Left renal pelvis (tissue), 4 donors: ENCODE measurements at regions not wholly inside any gene's neighbourhood (a gene's known extent, or its start where the extent isn't known, plus 50 kb on each side); places are given as distances from the start of the nearest gene placed in this dataset.
"Not testable (repeated sequence)": the region's sequence is repeated elsewhere in the genome, so short reads cannot be mapped to it uniquely, and the experiment has no call there.

ENCODE experiments used
- DNase-seq, 4 donors: peaks; one replicate each; pipeline ENCODE4 v3.0.0-alpha.2; 2013; ENCODE audit warnings: low read depth in 4 of 4, low spot score in 3 of 4

GRCh38 chr3:103554451-103554850, 1119.6 kb downstream of the ZPLD1 start:
- DNase-seq, result no peak

- not testable (repeated sequence) for DNase-seq
Observed at GRCh38 chr3:103564116-103564515, 1129.3 kb downstream of the ZPLD1 start.

- DNase-seq, result no peak
Observed at GRCh38 chr3:103585809-103586208, 1151.0 kb downstream of the ZPLD1 start.

DNA sequence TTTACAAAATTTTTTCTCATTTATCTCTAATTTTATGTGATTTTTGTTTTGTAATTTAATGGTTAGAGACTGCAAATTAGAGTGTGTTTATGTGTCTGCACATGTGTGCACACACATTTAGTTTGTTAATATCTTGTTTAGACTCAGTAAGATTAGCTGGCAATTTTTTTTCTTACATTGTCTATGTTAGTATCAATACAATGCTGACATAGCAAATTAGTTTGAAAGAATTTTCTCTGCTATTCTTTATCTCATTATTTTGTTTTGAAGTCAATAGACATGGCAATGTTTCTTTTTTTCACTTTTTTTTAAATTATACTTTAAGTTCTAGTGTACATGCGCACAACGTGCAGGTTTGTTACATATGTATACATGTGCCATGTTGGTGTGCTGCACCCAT, 1155.0 kb downstream of the ZPLD1 start:
- DNase-seq, result no peak

- DNase-seq, result no peak
Observed at GRCh38 chr3:103600844-103601243, 1166.0 kb downstream of the ZPLD1 start.

GRCh38 chr3:103601666-103602065, 1166.9 kb downstream of the ZPLD1 start:
- no peak for DNase-seq

DNA sequence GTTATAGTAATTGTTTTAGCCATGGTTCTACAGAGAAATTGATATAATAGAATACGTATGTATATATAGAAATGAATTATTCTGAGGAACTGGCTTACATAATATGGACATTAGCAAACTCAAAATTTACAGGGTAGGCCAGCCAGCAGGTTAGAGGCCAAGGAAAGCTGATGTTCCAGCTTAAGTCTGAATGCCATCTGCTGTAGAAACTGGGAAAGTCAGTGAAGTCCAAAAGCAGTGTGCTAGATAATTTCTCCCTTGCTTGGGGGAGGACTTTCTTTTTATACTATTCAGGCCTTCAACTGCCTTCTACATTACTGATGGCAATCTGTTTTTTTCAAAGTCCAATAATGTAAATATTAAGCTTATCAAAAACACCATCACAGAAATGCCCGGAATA, 1174.7 kb downstream of the ZPLD1 start:
- DNase-seq, result no peak

- DNase-seq, result no peak
Observed at GRCh38 chr3:103613397-103614156, 1178.8 kb downstream of the ZPLD1 start.

- no peak for DNase-seq
Observed at GRCh38 chr3:103614719-103615118, 1179.9 kb downstream of the ZPLD1 start.

DNA sequence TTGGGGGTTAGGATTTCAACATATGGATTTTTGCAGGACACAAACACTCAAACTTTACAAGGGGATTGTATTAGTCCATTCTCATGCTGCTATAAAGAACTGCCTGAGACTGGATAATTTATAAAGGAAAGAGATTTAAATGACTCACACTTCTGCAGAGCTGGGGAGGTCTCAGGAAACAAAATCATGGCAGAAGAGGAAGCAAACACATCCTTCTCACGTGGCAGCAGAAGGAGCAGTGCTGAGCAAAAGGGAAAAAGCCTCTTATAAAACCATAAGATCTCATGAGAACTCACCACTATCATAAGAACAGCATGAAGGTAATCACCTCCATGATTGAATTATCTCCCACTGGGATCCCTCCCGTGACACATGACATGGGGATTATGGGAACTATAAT, 1183.1 kb downstream of the ZPLD1 start:
- DNase-seq, result no peak

GRCh38 chr3:103624271-103624670, 1189.5 kb downstream of the ZPLD1 start:
- DNase-seq, result no peak

DNA sequence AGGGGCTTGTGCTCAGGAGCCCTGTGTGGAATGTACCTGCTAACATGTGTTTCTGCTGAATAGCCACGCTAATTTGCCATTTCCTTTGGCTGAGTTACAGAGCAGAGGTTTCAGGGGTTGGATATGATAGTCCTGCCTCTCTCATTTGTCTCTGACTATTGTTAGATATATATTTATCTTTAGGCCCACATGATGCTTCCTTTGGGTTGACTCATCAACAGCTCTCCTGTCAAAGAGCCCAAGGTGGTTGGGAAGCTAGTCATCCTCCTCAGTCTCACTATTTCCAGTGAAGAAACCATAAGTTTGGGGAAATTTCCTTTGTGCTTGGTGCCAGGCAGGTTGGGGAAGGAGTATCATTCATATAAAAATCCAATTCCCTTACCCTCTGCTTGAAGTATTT, 1194.6 kb downstream of the ZPLD1 start:
- no peak for DNase-seq

DNA sequence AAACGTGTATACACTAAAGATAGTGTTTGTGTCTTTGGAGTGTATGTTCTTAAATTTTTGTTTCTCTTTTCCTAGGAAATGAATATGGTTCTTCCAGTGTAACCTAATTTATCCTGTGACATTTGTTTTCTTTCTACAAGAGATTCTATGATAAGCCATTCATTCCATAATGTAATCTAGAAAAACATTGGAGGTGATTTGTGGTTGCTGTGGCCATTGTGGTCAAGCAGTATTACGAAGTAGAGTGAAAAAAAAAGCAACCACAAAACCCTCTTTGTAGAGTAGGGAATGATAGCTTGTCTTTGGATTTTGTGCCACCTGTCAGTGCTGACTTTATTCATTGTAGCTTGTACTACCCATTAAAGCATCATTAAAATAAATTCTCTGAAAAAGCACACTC, 1209.6 kb downstream of the ZPLD1 start:
- DNase-seq, result no peak

GRCh38 chr3:103653996-103654395, 1219.2 kb downstream of the ZPLD1 start:
- DNase-seq, result no peak

GRCh38 chr3:103657756-103658155, 1222.9 kb downstream of the ZPLD1 start:
- no peak for DNase-seq

DNA sequence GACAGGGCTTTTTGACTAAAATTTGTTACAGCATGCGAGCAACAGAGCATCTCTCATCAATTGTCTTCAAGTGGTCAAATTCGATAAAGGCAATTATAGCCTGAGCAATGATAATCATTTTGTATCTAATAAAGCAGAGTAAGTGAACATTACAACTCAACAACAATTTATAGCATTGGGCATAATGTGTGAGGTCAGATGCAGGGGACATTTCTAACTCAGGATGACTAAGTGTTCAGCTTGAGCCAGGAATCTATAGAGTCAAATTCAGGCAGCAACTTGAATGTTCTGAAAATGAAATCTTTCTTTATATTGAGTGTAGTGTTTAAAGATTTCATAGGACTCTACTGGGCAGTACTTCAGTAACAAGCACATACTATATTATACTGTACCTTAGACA, 1226.0 kb downstream of the ZPLD1 start:
- no peak for DNase-seq

DNA sequence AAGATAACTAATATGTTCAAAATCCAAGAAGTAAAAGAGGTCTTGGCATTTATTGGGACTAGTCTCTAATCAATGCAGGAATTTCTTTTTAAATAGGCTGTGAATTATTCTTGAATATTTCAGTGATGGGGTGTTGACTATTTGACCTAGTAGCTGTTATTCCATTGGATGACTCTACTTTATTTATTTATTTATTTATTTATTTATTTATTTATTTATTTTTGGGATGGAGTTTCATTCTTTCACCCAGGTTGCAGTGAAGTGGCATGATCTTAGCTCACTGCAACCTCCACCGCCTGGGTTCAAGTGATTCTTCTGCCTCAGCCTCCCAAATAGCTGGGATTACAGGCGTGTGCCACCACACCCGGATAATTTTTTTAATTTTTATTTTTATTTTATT, 1227.8 kb downstream of the ZPLD1 start:
- no peak for DNase-seq

DNA sequence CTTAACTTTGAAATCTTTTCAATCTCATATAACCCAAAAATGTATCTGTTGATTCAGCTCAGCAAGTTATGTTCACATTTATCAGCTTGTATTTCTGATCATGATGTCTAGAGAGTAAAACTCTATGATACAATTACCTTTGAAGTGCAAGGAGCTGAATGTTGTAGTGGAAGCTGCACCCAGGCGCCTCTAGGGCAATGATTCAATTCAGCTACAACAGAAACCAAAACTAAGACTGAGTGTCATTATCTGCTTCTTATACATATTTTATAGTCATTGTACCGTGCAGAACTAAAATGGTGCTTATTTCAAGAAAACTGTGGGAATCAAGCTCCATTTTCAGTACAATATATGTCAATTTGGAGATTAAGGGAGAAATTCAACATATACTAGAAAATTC, 1237.5 kb downstream of the ZPLD1 start:
- DNase-seq, result no peak

- DNase-seq, result no peak
Observed at GRCh38 chr3:103684904-103685303, 1250.1 kb downstream of the ZPLD1 start.

- DNase-seq, result no peak
Observed at GRCh38 chr3:103685939-103686338, 1251.1 kb downstream of the ZPLD1 start.

DNA sequence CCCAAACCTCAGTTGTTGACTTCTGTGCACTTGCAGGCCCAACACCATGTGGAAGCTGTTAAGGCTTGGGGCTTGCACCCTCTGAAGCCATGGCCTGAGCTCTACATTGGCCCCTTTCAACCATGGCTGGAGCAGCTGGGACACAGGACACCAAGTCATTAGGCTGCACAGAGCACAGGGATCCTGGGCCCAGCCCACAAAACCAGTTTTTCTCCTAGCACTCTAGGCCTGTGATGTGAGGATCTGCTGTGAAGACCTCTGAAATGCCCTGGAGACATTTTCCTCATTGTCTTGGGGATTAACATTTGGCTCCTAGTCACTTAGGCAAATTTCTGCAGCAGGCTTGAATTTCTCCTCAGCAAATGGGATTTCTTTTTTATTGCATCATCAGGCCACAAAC, 1255.7 kb downstream of the ZPLD1 start:
- no peak for DNase-seq

DNA sequence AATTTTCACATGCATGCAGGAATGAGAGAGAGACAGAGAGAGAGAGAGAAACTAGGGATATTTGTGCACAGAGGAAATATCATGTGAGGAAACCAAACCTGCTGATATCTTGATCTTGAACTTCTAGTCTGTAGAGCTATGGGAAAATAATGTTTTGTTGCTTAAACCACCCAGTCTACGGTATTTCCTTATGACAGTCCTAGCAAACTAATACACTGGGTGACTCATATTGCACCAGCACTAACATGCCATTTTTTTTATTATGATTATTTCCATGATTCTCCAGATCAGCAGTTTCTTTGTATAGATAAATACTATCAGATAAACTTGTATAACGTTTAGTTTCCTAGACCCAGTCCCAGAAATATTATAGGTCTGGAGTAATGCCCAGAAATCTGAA, 1259.0 kb downstream of the ZPLD1 start:
- DNase-seq, result no peak

DNA sequence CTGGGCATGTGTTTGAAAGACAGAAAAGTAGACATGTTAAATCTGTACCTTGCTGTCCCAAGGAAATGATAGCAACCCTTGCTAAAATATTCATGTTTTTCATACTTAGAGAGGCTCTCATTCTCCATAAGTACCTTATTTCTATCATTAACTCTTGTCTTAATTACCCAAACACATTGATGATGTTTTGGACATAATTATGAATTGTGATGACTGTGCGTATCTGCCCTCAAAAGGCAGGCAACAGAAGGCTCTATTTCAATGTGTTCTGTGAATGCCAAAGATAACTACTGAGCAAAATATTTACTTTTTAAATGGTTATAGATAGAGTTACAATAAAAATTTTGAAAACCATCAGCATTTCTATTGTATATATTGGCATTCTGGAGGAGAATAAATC, 1263.8 kb downstream of the ZPLD1 start:
- no peak for DNase-seq
